ENCODE measurements at regions not wholly inside any gene's neighbourhood (a gene's known extent, or its start where the extent isn't known, plus 50 kb on each side); places are given as distances from the start of the nearest gene placed in this dataset.

DNA sequence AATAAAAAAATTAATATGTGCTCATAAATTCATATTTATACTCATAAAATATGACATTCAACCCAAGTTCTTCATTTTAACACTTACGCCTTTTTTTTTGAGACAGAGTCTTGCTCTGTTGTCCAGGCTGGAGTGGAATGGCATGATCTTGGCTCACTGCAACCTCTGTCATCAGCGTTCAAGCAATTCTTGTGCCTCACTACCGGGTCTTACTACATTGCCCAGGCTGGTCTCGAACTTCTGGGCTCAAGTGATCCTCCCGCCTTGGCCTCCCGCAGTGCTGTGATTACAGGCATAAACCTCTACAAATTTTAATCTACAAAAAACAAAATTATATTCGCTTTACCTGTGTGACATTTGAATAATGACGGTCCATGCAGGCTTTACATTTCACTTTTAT, 74.1 kb upstream of the SNRPN start (continued):
- TF ChIP-seq, protein P1, sequence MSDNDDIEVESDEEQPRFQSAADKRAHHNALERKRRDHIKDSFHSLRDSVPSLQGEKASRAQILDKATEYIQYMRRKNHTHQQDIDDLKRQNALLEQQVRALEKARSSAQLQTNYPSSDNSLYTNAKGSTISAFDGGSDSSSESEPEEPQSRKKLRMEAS (IDR thresholded peaks at IDR 0.05) = no peak

DNA sequence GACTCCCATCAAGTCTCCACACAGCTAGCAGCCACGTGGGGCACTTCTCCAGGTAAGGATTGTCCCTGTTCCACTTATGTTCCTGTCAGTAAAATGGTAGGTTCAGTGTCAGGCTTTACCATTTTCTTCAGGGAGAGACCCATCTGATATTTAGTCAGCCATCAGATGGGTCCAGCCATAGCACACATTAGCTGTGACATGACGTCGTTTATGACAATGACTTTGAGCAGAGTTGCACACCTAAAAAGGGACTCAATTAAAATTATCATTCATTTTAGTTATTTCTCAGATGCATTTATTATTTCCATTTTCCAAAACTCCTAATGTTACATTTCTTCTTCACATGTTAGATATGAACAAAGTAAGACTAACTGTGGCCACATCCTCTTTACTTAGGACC, 68.2 kb upstream of the SNRPN start:
- no peaks in the 10 kb centered on the region for H4K20me1 ChIP-seq (ENCODE audit: insufficient read depth)
- no TSS peak for BruUV-seq (replicated peaks)
- no peak overlapping the region for H3K27ac ChIP-seq (ENCODE audit: low read depth, low read length)
- no peaks in the 10 kb centered on the region for H3K27me3 ChIP-seq (ENCODE audit: insufficient read depth, low read length)
- no peaks in the 10 kb centered on the region for H3K79me2 ChIP-seq (ENCODE audit: insufficient read depth, low read length)
- no peaks in the 10 kb centered on the region for H3K4me1 ChIP-seq (ENCODE audit: control insufficient read depth in 1 of 2, insufficient read depth in 2 of 2, low read length in 2 of 2)
- ChIA-PET CTCF (no interaction called here), POLR2A (no interaction called here), RAD21 (ENCODE audit: low non-redundant PET in 1 of 2, low total read pairs in 2 of 2, uncharacterized antibody in 2 of 2, unreplicated experiment in 2 of 2) (no interaction called here)
- peaks cover 6 to 29% of the 10 kb centered on the region in 2 experiments; a peak in 2 of 4 replicates for H3K9me3 ChIP-seq (ENCODE audit: control insufficient read depth in 1 of 2, insufficient read depth in 1 of 2, low read depth in 1 of 2, low read length in 2 of 2)
- no peaks in the 10 kb centered on the region for H3K36me3 ChIP-seq (ENCODE audit: control insufficient read depth in 1 of 2, insufficient read depth in 2 of 2, low read length in 2 of 2)
- H3K4me3 ChIP-seq (replicated peaks in 1 of 2; ENCODE audit: low read depth in 1 of 2, low read length in 2 of 2) = no peak overlapping the region
- no peak overlapping the region for H2AFZ ChIP-seq (ENCODE audit: low read depth, low read length, poor library complexity, severe bottlenecking)
- H3K9ac ChIP-seq (ENCODE audit: low read length) = no peak overlapping the region
- no peak for ATAC-seq
- DNase-seq (ENCODE audit: low read depth, low spot score) = no peak
- intact Hi-C loops (cut with micrococcal nuclease) = no loop called here
- TF ChIP-seq FOSL1 (IDR thresholded peaks at IDR 0.05; ENCODE audit: low read depth) (no peak), YY1 (IDR thresholded peaks at IDR 0.05; ENCODE audit: extremely low read depth, insufficient replicate concordance, low read depth, low read length) (no peak), CEBPB (IDR thresholded peaks at IDR 0.05; ENCODE audit: low read depth) (no peak), RAD21 (IDR thresholded peaks at IDR 0.05; ENCODE audit: low read depth) (no peak), SIN3A (IDR thresholded peaks at IDR 0.05; ENCODE audit: low read depth) (no peak), EGR1 (IDR thresholded peaks at IDR 0.05; ENCODE audit: low read depth) (no peak), CBX3 (IDR thresholded peaks at IDR 0.05; ENCODE audit: low read depth) (no peak)
- TF ChIP-seq, protein P2, sequence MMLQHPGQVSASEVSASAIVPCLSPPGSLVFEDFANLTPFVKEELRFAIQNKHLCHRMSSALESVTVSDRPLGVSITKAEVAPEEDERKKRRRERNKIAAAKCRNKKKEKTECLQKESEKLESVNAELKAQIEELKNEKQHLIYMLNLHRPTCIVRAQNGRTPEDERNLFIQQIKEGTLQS (IDR thresholded peaks at IDR 0.05) = no peak
- TF ChIP-seq, protein P3, sequence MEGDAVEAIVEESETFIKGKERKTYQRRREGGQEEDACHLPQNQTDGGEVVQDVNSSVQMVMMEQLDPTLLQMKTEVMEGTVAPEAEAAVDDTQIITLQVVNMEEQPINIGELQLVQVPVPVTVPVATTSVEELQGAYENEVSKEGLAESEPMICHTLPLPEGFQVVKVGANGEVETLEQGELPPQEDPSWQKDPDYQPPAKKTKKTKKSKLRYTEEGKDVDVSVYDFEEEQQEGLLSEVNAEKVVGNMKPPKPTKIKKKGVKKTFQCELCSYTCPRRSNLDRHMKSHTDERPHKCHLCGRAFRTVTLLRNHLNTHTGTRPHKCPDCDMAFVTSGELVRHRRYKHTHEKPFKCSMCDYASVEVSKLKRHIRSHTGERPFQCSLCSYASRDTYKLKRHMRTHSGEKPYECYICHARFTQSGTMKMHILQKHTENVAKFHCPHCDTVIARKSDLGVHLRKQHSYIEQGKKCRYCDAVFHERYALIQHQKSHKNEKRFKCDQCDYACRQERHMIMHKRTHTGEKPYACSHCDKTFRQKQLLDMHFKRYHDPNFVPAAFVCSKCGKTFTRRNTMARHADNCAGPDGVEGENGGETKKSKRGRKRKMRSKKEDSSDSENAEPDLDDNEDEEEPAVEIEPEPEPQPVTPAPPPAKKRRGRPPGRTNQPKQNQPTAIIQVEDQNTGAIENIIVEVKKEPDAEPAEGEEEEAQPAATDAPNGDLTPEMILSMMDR (IDR thresholded peaks at IDR 0.05 in 2 of 3, conservative IDR thresholded peaks at IDR 0.05 in 1 of 3; ENCODE audit: borderline replicate concordance in 1 of 3, insufficient read depth in 1 of 3, low read depth in 2 of 3, low read length in 2 of 3) = no peak
- TF ChIP-seq, protein P4, sequence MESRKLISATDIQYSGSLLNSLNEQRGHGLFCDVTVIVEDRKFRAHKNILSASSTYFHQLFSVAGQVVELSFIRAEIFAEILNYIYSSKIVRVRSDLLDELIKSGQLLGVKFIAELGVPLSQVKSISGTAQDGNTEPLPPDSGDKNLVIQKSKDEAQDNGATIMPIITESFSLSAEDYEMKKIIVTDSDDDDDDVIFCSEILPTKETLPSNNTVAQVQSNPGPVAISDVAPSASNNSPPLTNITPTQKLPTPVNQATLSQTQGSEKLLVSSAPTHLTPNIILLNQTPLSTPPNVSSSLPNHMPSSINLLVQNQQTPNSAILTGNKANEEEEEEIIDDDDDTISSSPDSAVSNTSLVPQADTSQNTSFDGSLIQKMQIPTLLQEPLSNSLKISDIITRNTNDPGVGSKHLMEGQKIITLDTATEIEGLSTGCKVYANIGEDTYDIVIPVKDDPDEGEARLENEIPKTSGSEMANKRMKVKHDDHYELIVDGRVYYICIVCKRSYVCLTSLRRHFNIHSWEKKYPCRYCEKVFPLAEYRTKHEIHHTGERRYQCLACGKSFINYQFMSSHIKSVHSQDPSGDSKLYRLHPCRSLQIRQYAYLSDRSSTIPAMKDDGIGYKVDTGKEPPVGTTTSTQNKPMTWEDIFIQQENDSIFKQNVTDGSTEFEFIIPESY (IDR thresholded peaks at IDR 0.05; ENCODE audit: extremely low read depth, insufficient replicate concordance, low read length) = no peak
- no peak overlapping the region for H3K4me2 ChIP-seq (ENCODE audit: low read length)
- H3K9me2 ChIP-seq (ENCODE audit: insufficient read depth) = no peaks in the 10 kb centered on the region
